Stomach (tissue), 4 donors: ENCODE measurements at regions not wholly inside any gene's neighbourhood (a gene's known extent, or its start where the extent isn't known, plus 50 kb on each side); places are given as distances from the start of the nearest gene placed in this dataset.

ENCODE experiments used
- EP300 ChIP-seq: sonication (generic); formaldehyde crosslinking; IDR thresholded peaks from one replicate; pipeline ENCODE4 v1.6.1; 2017; ENCODE audit warnings: antibody characterized with exemption
- POLR2A ChIP-seq, 4 donors: fragments of 450-650 bp; IDR thresholded peaks; one replicate each; pipeline ENCODE4 v1.6.1; 2016; ENCODE audit warnings: antibody characterized with exemption in 4 of 4, control low read depth in 2 of 4, mild to moderate bottlenecking in 1 of 4, moderate library complexity in 1 of 4
- POLR2AphosphoS5 ChIP-seq, 3 donors: sonication (generic); formaldehyde crosslinking; IDR thresholded peaks; one replicate each; pipeline ENCODE4 v1.6.1; 2016; ENCODE audit warnings: antibody characterized with exemption in 3 of 3
- TF ChIP-seq, protein P1 (sequence below), 7 experiments: fragments of 450-650 bp in 4 of 7; fragments of 200-600 bp in 3 of 7; sonication (generic) in 3 of 7; IDR thresholded peaks; one replicate each; pipeline ENCODE4 v1.5.1; 2016 to 2019; ENCODE audit warnings: antibody characterized with exemption in 7 of 7, control low read depth in 2 of 7, mild to moderate bottlenecking in 1 of 7

DNA sequence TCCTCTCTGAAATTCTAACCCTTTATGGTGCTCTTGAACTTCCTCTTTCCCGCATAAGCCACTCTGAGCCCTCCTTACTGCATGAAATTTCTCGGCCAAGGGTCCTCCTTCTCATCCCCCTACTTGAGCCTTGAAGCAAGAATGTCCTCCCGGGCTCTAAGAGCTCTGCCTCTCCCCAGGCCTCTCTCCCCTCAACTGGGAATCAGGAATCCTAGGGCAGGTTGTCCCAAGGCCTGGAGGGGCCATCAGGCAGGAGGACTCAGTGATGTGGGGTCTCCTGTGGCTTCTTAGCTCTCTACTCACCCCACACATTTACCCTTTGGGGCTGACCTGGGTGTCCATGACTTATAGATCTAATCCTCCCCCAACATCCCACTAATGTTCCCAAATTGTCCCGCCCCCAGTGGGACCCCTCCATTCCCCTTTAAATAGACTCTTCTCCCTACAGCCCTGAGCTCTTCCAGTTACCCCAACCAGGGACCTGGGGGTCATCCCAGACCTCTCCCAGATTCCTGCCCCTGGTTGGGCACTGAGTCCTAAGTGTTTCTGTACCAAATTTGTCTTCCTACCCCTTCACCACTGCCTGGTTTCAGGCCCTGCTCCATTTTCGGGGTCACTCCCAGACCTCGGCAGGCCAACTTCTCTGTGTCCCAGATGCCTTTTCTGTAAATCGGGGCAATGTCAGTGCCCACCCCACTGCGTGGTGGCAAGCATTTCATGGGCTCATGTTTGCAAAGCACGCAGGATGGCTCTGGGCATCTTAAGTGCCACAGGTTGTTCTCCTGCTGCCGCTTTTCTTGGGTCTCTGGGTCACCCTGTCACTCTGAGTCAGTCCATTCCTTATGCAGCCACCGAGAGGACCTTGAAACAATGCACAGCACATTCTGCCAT, 171.2 kb downstream of the ASB1 start:
- TF ChIP-seq, protein P1, sequence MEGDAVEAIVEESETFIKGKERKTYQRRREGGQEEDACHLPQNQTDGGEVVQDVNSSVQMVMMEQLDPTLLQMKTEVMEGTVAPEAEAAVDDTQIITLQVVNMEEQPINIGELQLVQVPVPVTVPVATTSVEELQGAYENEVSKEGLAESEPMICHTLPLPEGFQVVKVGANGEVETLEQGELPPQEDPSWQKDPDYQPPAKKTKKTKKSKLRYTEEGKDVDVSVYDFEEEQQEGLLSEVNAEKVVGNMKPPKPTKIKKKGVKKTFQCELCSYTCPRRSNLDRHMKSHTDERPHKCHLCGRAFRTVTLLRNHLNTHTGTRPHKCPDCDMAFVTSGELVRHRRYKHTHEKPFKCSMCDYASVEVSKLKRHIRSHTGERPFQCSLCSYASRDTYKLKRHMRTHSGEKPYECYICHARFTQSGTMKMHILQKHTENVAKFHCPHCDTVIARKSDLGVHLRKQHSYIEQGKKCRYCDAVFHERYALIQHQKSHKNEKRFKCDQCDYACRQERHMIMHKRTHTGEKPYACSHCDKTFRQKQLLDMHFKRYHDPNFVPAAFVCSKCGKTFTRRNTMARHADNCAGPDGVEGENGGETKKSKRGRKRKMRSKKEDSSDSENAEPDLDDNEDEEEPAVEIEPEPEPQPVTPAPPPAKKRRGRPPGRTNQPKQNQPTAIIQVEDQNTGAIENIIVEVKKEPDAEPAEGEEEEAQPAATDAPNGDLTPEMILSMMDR (IDR thresholded peaks at IDR 0.05) = no peak
- TF ChIP-seq EP300 (no peak), POLR2AphosphoS5 (IDR thresholded peaks at IDR 0.05) (no peak), POLR2A (IDR thresholded peaks at IDR 0.05) (no peak)
